IPS-15b (cell line): ENCODE measurements at regions not wholly inside any gene's neighbourhood (a gene's known extent, or its start where the extent isn't known, plus 50 kb on each side); places are given as distances from the start of the nearest gene placed in this dataset.
"Not testable (repeated sequence)": the region's sequence is repeated elsewhere in the genome, so short reads cannot be mapped to it uniquely, and the experiment has no call there.

ENCODE experiments used
- H3K27me3 ChIP-seq: one replicate; pipeline ENCODE4 v1.6.1; 2013; ENCODE audit warnings: low read length; ENCODE audit not compliant: control insufficient read depth, insufficient read depth
- H3K36me3 ChIP-seq: one replicate; pipeline ENCODE4 v1.6.1; 2013; ENCODE audit warnings: low read length; ENCODE audit not compliant: control insufficient read depth, insufficient read depth
- H3K4me1 ChIP-seq: one replicate; pipeline ENCODE4 v1.6.1; 2013; ENCODE audit warnings: mild to moderate bottlenecking, low read length; ENCODE audit not compliant: control insufficient read depth, insufficient read depth
- H3K4me3 ChIP-seq: one replicate; pipeline ENCODE4 v1.5.1; 2013; ENCODE audit warnings: low read depth, low read length
- H3K9ac ChIP-seq: one replicate; pipeline ENCODE4 v1.6.1; 2013; ENCODE audit warnings: low read depth, mild to moderate bottlenecking, low read length
- H3K9me3 ChIP-seq: one replicate; pipeline ENCODE4 v1.6.1; 2013; ENCODE audit warnings: mild to moderate bottlenecking, low read length; ENCODE audit not compliant: control insufficient read depth, insufficient read depth

DNA sequence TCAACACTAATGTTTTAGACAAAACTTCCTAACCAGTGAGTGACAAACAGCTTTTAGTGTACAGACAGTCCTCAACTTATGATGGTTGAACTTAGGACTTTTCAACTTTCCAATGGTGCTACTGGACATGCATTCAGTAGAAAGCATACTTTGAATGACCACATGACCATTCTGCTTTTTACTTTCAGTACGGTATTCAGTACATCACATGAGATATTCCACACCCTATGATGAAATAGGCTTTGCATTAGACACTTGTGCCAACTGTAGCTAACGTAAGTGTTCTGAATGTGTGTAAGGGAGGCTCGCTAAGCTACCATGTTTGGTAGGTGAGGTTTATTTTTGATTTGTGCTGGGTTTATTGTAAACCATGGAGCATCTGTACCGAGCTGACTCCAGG is 113.7 kb downstream of the WNT7A start:
- no peaks in the 10 kb centered on the region for H3K9me3 ChIP-seq
- H3K9ac ChIP-seq: no peak overlapping the region
- H3K27me3 ChIP-seq: no peaks in the 10 kb centered on the region
- H3K36me3 ChIP-seq: no peaks in the 10 kb centered on the region
- no peak overlapping the region for H3K4me3 ChIP-seq
- peaks cover 5% of the 10 kb centered on the region for H3K4me1 ChIP-seq

DNA sequence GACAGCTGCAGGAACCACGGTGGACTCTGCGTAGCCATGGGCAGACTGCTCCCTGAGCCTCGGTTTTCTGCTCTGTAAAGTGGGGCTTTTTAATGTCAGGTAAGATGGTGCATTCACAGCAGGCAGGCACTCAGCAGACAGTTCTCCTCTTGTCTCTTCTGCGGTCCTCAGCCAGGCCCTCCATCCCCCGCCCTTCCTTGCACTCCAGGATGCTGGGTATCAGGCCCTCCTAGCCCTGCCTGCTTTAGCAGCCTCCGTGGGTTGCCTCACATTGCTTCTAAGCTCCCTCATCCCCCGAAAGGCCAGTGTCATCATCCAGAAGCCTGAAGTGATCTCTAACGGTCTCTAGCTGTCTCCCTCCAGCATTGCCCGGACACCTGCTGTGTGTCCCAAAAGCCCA is 115.7 kb downstream of the WNT7A start:
- Histone ChIP-seq H3K9me3 (no peaks in the 10 kb centered on the region), H3K27me3 (no peaks in the 10 kb centered on the region), H3K4me3 (no peak overlapping the region), H3K4me1 (peaks cover 5% of the 10 kb centered on the region), H3K9ac (no peak overlapping the region), H3K36me3 (no peaks in the 10 kb centered on the region)

DNA sequence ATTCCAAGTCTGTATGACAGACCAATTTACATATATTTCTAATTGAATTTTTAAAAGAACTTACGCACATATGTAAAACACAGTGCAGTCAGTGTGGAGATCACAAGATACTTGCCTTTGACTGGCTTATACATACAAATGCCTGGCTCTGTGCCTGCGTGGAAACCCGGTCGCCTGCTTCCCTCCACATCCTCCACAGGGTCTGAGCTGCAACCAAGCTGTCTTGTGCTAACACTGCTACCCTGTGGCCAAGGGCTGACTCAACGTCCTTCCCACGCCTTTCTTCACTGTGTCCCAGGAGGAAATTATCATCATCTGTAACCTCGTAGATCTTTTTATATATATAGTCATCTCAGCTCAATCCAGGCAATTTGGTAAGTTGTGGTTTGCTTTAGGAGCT is 117.0 kb downstream of the WNT7A start:
- no peak overlapping the region for H3K9ac ChIP-seq
- no peaks in the 10 kb centered on the region for H3K36me3 ChIP-seq
- no peak overlapping the region for H3K4me3 ChIP-seq
- no peaks in the 10 kb centered on the region for H3K9me3 ChIP-seq
- no peaks in the 10 kb centered on the region for H3K27me3 ChIP-seq
- peaks cover under 1% of the 10 kb centered on the region for H3K4me1 ChIP-seq

DNA sequence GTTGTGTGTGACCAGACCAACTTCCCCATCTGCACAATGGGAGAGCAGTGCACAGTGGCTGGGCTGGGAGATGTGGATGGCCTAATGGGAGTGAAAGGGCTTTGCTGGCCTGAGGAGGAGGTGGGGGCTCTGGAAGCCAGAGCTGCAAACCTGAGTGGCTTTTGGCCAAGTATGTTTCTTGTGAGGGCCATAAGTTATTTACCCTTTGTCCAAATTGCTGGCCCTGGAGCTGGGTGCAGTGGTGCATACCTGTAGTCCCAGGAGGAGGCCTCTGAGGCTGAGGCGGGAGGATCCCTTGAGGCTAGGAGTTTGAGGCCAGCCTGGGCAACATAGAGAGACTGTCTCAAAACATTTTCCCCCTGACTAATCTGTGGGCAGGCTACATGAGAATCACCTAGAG is 129.1 kb downstream of the WNT7A start:
- Histone ChIP-seq H3K27me3 (no peaks in the 10 kb centered on the region), H3K9ac (no peak overlapping the region), H3K4me3 (no peak overlapping the region), H3K9me3 (no peaks in the 10 kb centered on the region), H3K36me3 (no peaks in the 10 kb centered on the region), H3K4me1 (no peaks in the 10 kb centered on the region)

DNA sequence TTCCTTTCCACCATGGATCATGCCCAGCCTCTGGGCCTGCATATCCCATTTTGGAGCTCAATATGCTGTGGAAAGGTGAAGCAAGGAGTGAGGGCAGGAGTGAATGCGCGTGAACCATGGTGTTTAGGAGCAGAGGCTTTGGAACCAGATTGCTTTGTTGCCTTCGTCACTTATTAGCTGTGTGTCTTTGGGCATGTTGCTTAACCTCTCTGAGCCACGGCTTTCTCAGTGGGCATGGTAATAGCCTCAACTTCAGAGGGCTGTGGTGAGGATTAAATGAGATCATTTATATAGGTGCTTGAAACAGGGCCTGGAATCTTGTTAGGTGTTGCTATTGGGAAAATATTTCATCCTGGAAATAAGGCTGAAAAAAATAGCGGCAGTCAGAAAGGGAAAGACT is 129.7 kb downstream of the WNT7A start:
- Histone ChIP-seq H3K4me3 (no peak overlapping the region), H3K9me3 (no peaks in the 10 kb centered on the region), H3K36me3 (no peaks in the 10 kb centered on the region), H3K9ac (no peak overlapping the region), H3K4me1 (no peaks in the 10 kb centered on the region), H3K27me3 (no peaks in the 10 kb centered on the region)

DNA sequence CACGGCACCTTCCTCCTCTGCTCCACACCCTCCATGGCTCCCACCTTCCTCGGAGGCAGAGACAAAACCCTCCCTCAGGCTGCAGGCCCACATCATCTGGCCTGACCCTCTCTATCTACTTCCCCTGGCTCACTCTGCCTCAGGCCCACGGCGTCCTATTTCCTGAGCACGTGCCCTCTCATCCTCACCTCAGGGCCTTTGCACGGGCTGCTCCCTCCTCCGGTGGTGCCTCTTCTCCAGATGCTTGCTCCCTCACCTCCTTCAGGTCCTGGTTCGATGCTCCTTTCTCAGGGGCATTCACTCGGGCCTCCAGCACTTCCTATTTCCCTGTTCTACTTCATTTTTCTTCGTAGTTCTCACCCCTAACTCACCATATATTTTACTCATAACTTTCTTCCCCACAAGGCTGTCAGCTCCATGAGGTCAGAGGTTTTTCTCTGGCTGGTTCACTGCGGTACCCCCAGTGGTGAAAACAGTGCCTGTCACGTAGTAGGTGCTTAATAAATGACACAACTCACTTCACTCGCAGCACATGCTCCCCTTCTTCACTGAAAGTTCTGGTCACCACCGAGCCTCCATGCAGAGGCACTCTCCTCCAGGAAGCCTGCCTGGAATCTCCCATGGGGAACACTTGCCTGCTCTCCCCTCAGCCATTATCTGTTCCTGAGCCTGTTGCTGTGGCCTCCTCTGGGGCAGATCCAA is 130.7 kb downstream of the WNT7A start:
- no peak overlapping the region for H3K9ac ChIP-seq
- no peaks in the 10 kb centered on the region for H3K27me3 ChIP-seq
- no peaks in the 10 kb centered on the region for H3K4me1 ChIP-seq

DNA sequence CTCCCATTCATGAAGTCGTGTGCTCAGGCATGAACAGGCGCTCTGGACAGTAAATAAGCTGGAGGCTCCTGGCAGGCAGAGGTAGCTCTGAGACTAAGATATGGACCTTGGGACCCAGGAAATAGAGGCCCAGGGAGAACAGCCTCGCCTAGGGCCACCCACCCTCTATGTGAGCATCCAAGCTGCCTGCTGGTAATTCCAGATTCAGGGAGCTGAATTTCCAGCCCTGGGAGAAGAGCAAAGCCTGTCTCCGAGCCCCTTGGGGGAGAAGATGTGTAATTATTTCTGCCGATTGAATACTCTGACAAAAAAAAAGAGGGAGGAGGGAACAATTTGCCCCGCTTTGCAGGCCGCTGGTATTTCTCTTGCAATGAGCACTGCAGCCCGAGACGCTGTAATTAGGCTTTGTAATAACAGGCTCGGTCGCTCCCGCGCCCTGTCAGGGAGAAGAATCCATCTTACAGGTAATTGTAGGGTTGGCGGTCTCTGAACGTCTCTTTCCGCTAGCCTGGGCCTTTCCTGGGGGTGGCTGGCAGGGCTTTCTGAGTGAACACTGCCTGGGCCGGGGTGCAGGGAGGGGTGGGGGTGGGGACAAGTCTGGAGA is 131.5 kb downstream of the WNT7A start:
- Histone ChIP-seq H3K9me3 (no peaks in the 10 kb centered on the region), H3K4me3 (no peak overlapping the region), H3K36me3 (no peaks in the 10 kb centered on the region), H3K4me1 (no peaks in the 10 kb centered on the region), H3K27me3 (no peaks in the 10 kb centered on the region), H3K9ac (no peak overlapping the region)

More for the DNA sequence above, 130.7 kb downstream of the WNT7A start:
- Histone ChIP-seq H3K36me3 (no peaks in the 10 kb centered on the region), H3K9me3 (no peaks in the 10 kb centered on the region), H3K4me3 (no peak overlapping the region)

DNA sequence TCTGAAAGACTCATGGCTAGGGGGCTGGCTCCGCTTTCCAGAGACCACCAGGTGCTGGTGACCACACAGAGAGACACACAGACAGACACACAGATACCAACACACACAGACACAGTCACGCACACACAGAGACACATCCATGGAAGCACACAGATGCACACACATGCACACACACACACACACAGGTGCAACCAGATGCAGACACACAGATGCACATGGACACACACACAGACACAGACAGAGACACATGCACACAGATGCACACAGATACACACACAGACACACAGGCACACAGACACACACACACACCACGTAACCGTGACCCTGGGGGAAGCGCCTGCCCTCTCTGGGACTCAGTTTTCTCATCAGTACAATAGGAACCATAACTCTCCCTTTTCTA is 132.2 kb downstream of the WNT7A start:
- H3K9ac ChIP-seq: no peak overlapping the region
- no peaks in the 10 kb centered on the region for H3K9me3 ChIP-seq
- H3K27me3 ChIP-seq: no peaks in the 10 kb centered on the region
- no peak overlapping the region for H3K4me3 ChIP-seq
- no peaks in the 10 kb centered on the region for H3K4me1 ChIP-seq
- H3K36me3 ChIP-seq: no peaks in the 10 kb centered on the region

DNA sequence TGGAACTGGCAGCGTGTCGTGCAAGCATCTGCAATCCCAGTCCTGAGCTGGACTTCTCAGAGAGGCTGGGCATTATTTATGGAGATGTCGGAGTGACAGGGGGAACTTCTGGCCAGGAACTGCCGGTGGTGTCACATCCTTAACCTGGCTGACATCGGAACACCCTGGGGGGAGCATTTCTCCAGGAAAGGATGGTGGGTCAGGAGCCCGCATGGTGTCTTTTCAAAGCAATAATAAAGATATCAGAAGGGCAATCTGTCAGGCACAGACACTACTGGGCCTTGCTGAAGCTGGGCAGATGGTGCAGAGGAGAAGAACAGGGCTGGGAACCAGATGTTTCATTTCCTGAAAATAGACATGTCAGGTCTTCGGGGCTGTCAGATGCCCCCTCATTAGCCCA is 133.5 kb downstream of the WNT7A start:
- Histone ChIP-seq H3K36me3 (no peaks in the 10 kb centered on the region), H3K4me3 (no peak overlapping the region), H3K27me3 (no peaks in the 10 kb centered on the region), H3K9me3 (no peaks in the 10 kb centered on the region), H3K9ac (no peak overlapping the region), H3K4me1 (no peaks in the 10 kb centered on the region)

DNA sequence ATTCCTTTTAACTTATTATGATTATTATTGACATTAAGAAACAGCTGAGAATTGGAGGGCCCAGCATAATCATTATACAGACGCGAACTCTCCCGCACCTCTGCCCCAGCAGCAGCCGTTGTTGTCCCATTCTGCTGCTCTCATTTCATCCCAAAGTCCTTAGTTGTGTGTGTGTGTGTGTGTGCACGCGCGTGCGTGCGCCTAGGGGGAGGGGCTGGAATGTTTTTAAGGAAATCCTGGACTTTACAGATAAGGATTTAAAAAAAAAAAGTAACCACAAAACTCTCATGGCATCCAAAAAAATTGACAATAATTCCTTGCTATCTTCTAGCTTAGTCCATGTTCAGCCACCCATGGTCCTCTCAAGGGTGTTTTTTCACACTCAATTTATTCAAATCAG is 134.2 kb downstream of the WNT7A start:
- Histone ChIP-seq H3K4me3 (no peak overlapping the region), H3K9me3 (no peaks in the 10 kb centered on the region), H3K9ac (no peak overlapping the region), H3K4me1 (no peaks in the 10 kb centered on the region), H3K36me3 (no peaks in the 10 kb centered on the region), H3K27me3 (no peaks in the 10 kb centered on the region)

DNA sequence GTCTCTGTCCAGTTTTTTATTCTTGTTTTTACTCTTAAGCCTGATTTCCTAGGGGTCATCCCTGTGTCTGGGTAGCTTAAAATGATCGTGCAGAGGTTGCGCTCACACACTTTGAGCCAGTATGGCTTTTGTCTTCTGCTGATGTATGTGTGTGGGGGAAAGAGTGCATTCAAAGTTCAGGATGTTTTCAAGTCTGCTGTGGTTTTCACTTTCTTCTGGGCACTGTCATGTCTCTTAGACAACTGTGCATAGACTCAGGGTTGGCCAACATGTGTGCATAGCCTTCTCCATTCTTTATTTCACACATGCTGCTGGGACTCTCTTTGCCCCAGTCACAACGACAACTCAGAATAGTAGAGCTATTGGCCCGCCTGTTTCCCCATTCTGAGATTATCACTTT is 139.1 kb downstream of the WNT7A start:
- no peaks in the 10 kb centered on the region for H3K36me3 ChIP-seq
- no peaks in the 10 kb centered on the region for H3K9me3 ChIP-seq
- no peak overlapping the region for H3K9ac ChIP-seq
- H3K4me3 ChIP-seq: no peak overlapping the region
- H3K4me1 ChIP-seq: no peaks in the 10 kb centered on the region
- no peaks in the 10 kb centered on the region for H3K27me3 ChIP-seq

DNA sequence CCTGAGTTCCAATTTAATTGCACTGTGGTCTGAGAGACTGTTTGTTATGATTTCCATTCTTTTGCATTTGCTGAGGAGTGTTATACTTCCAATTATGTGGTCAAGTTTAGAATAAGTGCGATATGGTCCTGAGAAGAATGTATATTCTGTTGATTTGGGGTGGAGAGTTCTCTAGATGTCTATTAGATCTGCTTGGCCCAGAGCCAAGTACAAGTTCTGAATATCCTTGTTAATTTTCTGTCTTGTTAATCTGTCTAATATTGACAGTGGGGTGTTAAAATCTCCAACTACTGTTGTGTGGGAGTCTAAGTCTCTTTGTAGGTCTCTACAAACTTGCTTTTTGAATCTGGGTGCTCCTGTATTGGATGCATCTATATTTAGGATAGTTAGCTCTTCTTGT is 146.1 kb downstream of the WNT7A start:
- not testable (repeated sequence) for H3K36me3 ChIP-seq, H3K9me3 ChIP-seq, H3K9ac ChIP-seq, H3K27me3 ChIP-seq, H3K4me3 ChIP-seq, H3K4me1 ChIP-seq
